HG03039 (cell line): ENCODE measurements at regions not wholly inside any gene's neighbourhood (a gene's known extent, or its start where the extent isn't known, plus 50 kb on each side); places are given as distances from the start of the nearest gene placed in this dataset.

Experiments
- ATAC-seq: cut with Tn5 transposase; IDR thresholded peaks from one replicate; pipeline ENCODE4 v1.9.1; 2021; ENCODE audit warnings: mild to moderate bottlenecking, moderate library complexity; ENCODE audit not compliant: unreplicated experiment

- ATAC-seq, result no peak
These were observed 727.2 kb upstream of the WWC1 start for GRCh38 chr5:167564275-167564674.

GRCh38 chr5:167565189-167565954 lies 726.1 kb upstream of the WWC1 start:
- no peak for ATAC-seq

- no peak for ATAC-seq
These were observed 721.0 kb upstream of the WWC1 start for GRCh38 chr5:167570431-167570830.

- ATAC-seq, result no peak
These were observed 719.6 kb upstream of the WWC1 start for GRCh38 chr5:167571824-167572223.

- no peak for ATAC-seq
These were observed 717.9 kb upstream of the WWC1 start for GRCh38 chr5:167573370-167574127.

- no peak for ATAC-seq
These were observed 717.0 kb upstream of the WWC1 start for GRCh38 chr5:167574464-167574863.

GRCh38 chr5:167575330-167575729 lies 716.1 kb upstream of the WWC1 start:
- no peak for ATAC-seq

GRCh38 chr5:167576126-167576525 lies 715.3 kb upstream of the WWC1 start:
- no peak for ATAC-seq

GRCh38 chr5:167576897-167577296 lies 714.5 kb upstream of the WWC1 start:
- no peak for ATAC-seq

GRCh38 chr5:167577616-167578015 lies 713.8 kb upstream of the WWC1 start:
- ATAC-seq, result no peak

GRCh38 chr5:167578977-167579692 lies 712.3 kb upstream of the WWC1 start:
- ATAC-seq, result no peak

GRCh38 chr5:167579693-167580055 lies 711.8 kb upstream of the WWC1 start:
- ATAC-seq, result no peak

GRCh38 chr5:167580608-167581007 lies 710.8 kb upstream of the WWC1 start:
- ATAC-seq, result no peak

GRCh38 chr5:167582283-167582682 lies 709.2 kb upstream of the WWC1 start:
- no peak for ATAC-seq

GRCh38 chr5:167582886-167583285 lies 708.6 kb upstream of the WWC1 start:
- ATAC-seq, result no peak

- no peak for ATAC-seq
These were observed 706.3 kb upstream of the WWC1 start for GRCh38 chr5:167585184-167585583.

- no peak for ATAC-seq
These were observed 703.5 kb upstream of the WWC1 start for GRCh38 chr5:167587772-167588437.

- ATAC-seq, result no peak
These were observed 699.3 kb upstream of the WWC1 start for GRCh38 chr5:167592114-167592513.

GRCh38 chr5:167593329-167594060 lies 698.0 kb upstream of the WWC1 start:
- no peak for ATAC-seq

GRCh38 chr5:167594061-167594435 lies 697.4 kb upstream of the WWC1 start:
- no peak for ATAC-seq

GRCh38 chr5:167594750-167595149 lies 696.7 kb upstream of the WWC1 start:
- ATAC-seq, result no peak
